ENCODE measurements at regions not wholly inside any gene's neighbourhood (a gene's known extent, or its start where the extent isn't known, plus 50 kb on each side); places are given as distances from the start of the nearest gene placed in this dataset.

- no peak overlapping the region for H2AFZ ChIP-seq (ENCODE audit: low read depth, low read length)
- Mint-ChIP-seq H3K9me3 (ENCODE audit: unreplicated experiment) (no peaks in the 10 kb centered on the region), H3K4me1 (ENCODE audit: low read depth, unreplicated experiment) (no peaks in the 10 kb centered on the region), H3K27ac (ENCODE audit: unreplicated experiment) (no peak overlapping the region), H3K36me3 (ENCODE audit: low read depth, unreplicated experiment) (no peaks in the 10 kb centered on the region), H3K4me3 (ENCODE audit: unreplicated experiment) (no peak overlapping the region), H3K27me3 (ENCODE audit: low read depth, unreplicated experiment) (no peaks in the 10 kb centered on the region)
- TF ChIP-seq EZH2 (IDR thresholded peaks at IDR 0.05; ENCODE audit: insufficient read depth, low read length) (no peak), CTCF (IDR thresholded peaks at IDR 0.05; ENCODE audit: insufficient read depth, low read depth, low read length) (no peak)
- H3K27me3 ChIP-seq (ENCODE audit: insufficient read depth, low read length) = no peaks in the 10 kb centered on the region
- H3K9me3 ChIP-seq (ENCODE audit: insufficient read depth, low read depth, low read length) = no peaks in the 10 kb centered on the region
- H3K36me3 ChIP-seq (ENCODE audit: insufficient read depth, low read length) = no peaks in the 10 kb centered on the region
- H4K20me1 ChIP-seq (ENCODE audit: insufficient read depth, low read length) = no peaks in the 10 kb centered on the region
- no peak overlapping the region for H3K9ac ChIP-seq (ENCODE audit: low read length)
- no peak overlapping the region for H3K27ac ChIP-seq (ENCODE audit: low read depth, low read length)
- no peak overlapping the region for H3K4me3 ChIP-seq (ENCODE audit: insufficient read depth, low read depth, low read length)
- FAIRE-seq (no peak), DNase-seq (ENCODE audit: low read depth) (no peak)
- H3K4me1 ChIP-seq (ENCODE audit: insufficient read depth, low read length) = no peaks in the 10 kb centered on the region
- H3K4me2 ChIP-seq (ENCODE audit: low read length) = no peak overlapping the region
- no peaks in the 10 kb centered on the region for H3K79me2 ChIP-seq (ENCODE audit: insufficient read depth, low read length)
Observed at GRCh38 chr2:147013696-147014392, 831.0 kb upstream of the ACVR2A start.

GRCh38 chr2:147008481-147008880 lies 836.3 kb upstream of the ACVR2A start:
- no peak overlapping the region for H3K9ac ChIP-seq (ENCODE audit: low read length)
- DNase-seq (ENCODE audit: low read depth) = peak; percentile 47
- H3K79me2 ChIP-seq (ENCODE audit: insufficient read depth, low read length) = no peaks in the 10 kb centered on the region
- no peaks in the 10 kb centered on the region for H4K20me1 ChIP-seq (ENCODE audit: insufficient read depth, low read length)
- Mint-ChIP-seq H3K36me3 (ENCODE audit: low read depth, unreplicated experiment) (no peaks in the 10 kb centered on the region), H3K4me1 (ENCODE audit: low read depth, unreplicated experiment) (no peaks in the 10 kb centered on the region), H3K9me3 (ENCODE audit: unreplicated experiment) (no peaks in the 10 kb centered on the region), H3K27ac (ENCODE audit: unreplicated experiment) (no peak overlapping the region), H3K4me3 (ENCODE audit: unreplicated experiment) (no peak overlapping the region), H3K27me3 (ENCODE audit: low read depth, unreplicated experiment) (no peaks in the 10 kb centered on the region)
- TF ChIP-seq EZH2 (IDR thresholded peaks at IDR 0.05; ENCODE audit: insufficient read depth, low read length) (no peak), CTCF (IDR thresholded peaks at IDR 0.05; ENCODE audit: insufficient read depth, low read depth, low read length) (no peak)
- no peaks in the 10 kb centered on the region for H3K27me3 ChIP-seq (ENCODE audit: insufficient read depth, low read length)
- H3K4me1 ChIP-seq (ENCODE audit: insufficient read depth, low read length) = no peaks in the 10 kb centered on the region
- H3K9me3 ChIP-seq (ENCODE audit: insufficient read depth, low read depth, low read length) = no peaks in the 10 kb centered on the region
- FAIRE-seq = no peak
- no peak overlapping the region for H3K27ac ChIP-seq (ENCODE audit: low read depth, low read length)
- H3K4me3 ChIP-seq (ENCODE audit: insufficient read depth, low read depth, low read length) = no peak overlapping the region
- H3K36me3 ChIP-seq (ENCODE audit: insufficient read depth, low read length) = no peaks in the 10 kb centered on the region
- no peak overlapping the region for H3K4me2 ChIP-seq (ENCODE audit: low read length)
- H2AFZ ChIP-seq (ENCODE audit: low read depth, low read length) = no peak overlapping the region

GRCh38 chr2:147006736-147007141 lies 838.1 kb upstream of the ACVR2A start:
- no peak overlapping the region for H3K4me2 ChIP-seq (ENCODE audit: low read length)
- H3K4me3 Mint-ChIP-seq (ENCODE audit: unreplicated experiment) = no peak overlapping the region
- H3K27me3 ChIP-seq (ENCODE audit: insufficient read depth, low read length) = no peaks in the 10 kb centered on the region
- no peaks in the 10 kb centered on the region for H3K9me3 Mint-ChIP-seq (ENCODE audit: unreplicated experiment)
- no peaks in the 10 kb centered on the region for H3K9me3 ChIP-seq (ENCODE audit: insufficient read depth, low read depth, low read length)
- no peak overlapping the region for H2AFZ ChIP-seq (ENCODE audit: low read depth, low read length)
- no peaks in the 10 kb centered on the region for H3K36me3 ChIP-seq (ENCODE audit: insufficient read depth, low read length)
- no peak overlapping the region for H3K27ac ChIP-seq (ENCODE audit: low read depth, low read length)
- H3K79me2 ChIP-seq (ENCODE audit: insufficient read depth, low read length) = no peaks in the 10 kb centered on the region
- H3K4me3 ChIP-seq (ENCODE audit: insufficient read depth, low read depth, low read length) = no peak overlapping the region
- H3K9ac ChIP-seq (ENCODE audit: low read length) = no peak overlapping the region
- DNase-seq (ENCODE audit: low read depth) (peak; percentile 41), FAIRE-seq (no peak)
- H3K4me1 Mint-ChIP-seq (ENCODE audit: low read depth, unreplicated experiment) = no peaks in the 10 kb centered on the region
- TF ChIP-seq EZH2 (IDR thresholded peaks at IDR 0.05; ENCODE audit: insufficient read depth, low read length) (no peak), CTCF (IDR thresholded peaks at IDR 0.05; ENCODE audit: insufficient read depth, low read depth, low read length) (no peak)
- no peaks in the 10 kb centered on the region for H4K20me1 ChIP-seq (ENCODE audit: insufficient read depth, low read length)
- no peaks in the 10 kb centered on the region for H3K36me3 Mint-ChIP-seq (ENCODE audit: low read depth, unreplicated experiment)
- no peak overlapping the region for H3K27ac Mint-ChIP-seq (ENCODE audit: unreplicated experiment)
- H3K4me1 ChIP-seq (ENCODE audit: insufficient read depth, low read length) = no peaks in the 10 kb centered on the region
- H3K27me3 Mint-ChIP-seq (ENCODE audit: low read depth, unreplicated experiment) = no peaks in the 10 kb centered on the region

All from astrocyte (in vitro differentiated cells and primary cell).